K562 (cell line): ENCODE measurements at regions not wholly inside any gene's neighbourhood (a gene's known extent, or its start where the extent isn't known, plus 50 kb on each side); places are given as distances from the start of the nearest gene placed in this dataset.

Source experiments
- ATAC-seq: fragments of 200-7000 bp; cut with Tn5 transposase; 3 replicates; pipeline ENCODE4 v1.9.1; 2020; ENCODE audit warnings: moderate library complexity
- BruUV-seq: library from RNA; stranded (reverse); fragments of 400-500 nt; replicated peaks from 2 replicates; lab custom pipeline; 2021; lab: Mats Ljungman, UMichigan
- CTCF ChIA-PET: fragments of 300-600 bp; formaldehyde crosslinking; extraction: SDS; loops from one replicate; lab custom pipeline; 2021; ENCODE audit warnings: low intra/inter-chr PET ratio; lab: Yijun Ruan, JAX
- POLR2A ChIA-PET: fragments of 300-600, 350-650 bp; sonication (Branson Sonifier 250); formaldehyde crosslinking; extraction: SDS; loops from one replicate; lab custom pipeline; 2021; ENCODE audit warnings: antibody characterized with exemption, inconsistent platforms; lab: Yijun Ruan, JAX
- DNase-seq, 4 experiments: peaks; one replicate each; pipeline versions ENCODE4 v3.0.0 to v3.0.0-alpha.2; 2011 to 2018; ENCODE audit warnings: low spot score in 3 of 4, mixed read lengths in 3 of 4; ENCODE audit errors: extremely low read depth in 1 of 4
- FAIRE-seq: peaks from 2 replicates; lab custom pipeline; 2011; peaks lifted over from hg19 to GRCh38; lab: Jason Lieb, UNC
- H2AFZ ChIP-seq: 2 replicates; pipeline ENCODE4 v1.6.0; 2011; ENCODE audit warnings: low read depth, low read length, control low read depth, inconsistent platforms
- H3K27ac ChIP-seq: fragments of 200-600 bp; 3 replicates; pipeline ENCODE4 v1.8.0; 2011; ENCODE audit warnings: low read depth, mild to moderate bottlenecking, control low read depth, inconsistent platforms, low read length, moderate library complexity, mixed read lengths; ENCODE audit errors: extremely low read depth
- H3K27me3 ChIP-seq, 2 experiments: fragments of 300-600 bp in 1 of 2; 2 replicates in 1 of 2; 3 replicates in 1 of 2; pipeline versions ENCODE4 v1.6.0 to v1.8.0; 2011; ENCODE audit warnings: inconsistent platforms in 2 of 2, low read length in 2 of 2, mild to moderate bottlenecking in 1 of 2, mixed read lengths in 1 of 2, moderate library complexity in 1 of 2; ENCODE audit not compliant: control insufficient read depth in 2 of 2, insufficient read depth in 2 of 2
- H3K36me3 ChIP-seq: fragments of 300-600 bp; 3 replicates; pipeline ENCODE4 v1.8.0; 2011; ENCODE audit warnings: mild to moderate bottlenecking, low read length, inconsistent platforms; ENCODE audit not compliant: control insufficient read depth, insufficient read depth
- H3K4me1 ChIP-seq, 2 experiments: fragments of 200-600 bp in 1 of 2; replicated peaks in 1 of 2; 2 replicates in 1 of 2; 3 replicates in 1 of 2; pipeline versions ENCODE4 v1.5.1 to v1.8.0; 2011; ENCODE audit warnings: inconsistent platforms in 2 of 2, low read length in 2 of 2, mild to moderate bottlenecking in 1 of 2, mixed read lengths in 1 of 2, moderate library complexity in 1 of 2; ENCODE audit not compliant: control insufficient read depth in 2 of 2, insufficient read depth in 2 of 2
- H3K4me2 ChIP-seq: 2 replicates; pipeline ENCODE4 v1.6.1; 2011; ENCODE audit warnings: low read length, control low read depth, inconsistent platforms, mixed read lengths; ENCODE audit not compliant: insufficient read depth
- H3K4me3 ChIP-seq: fragments of 200-600 bp; sonication (generic), shearing (Covaris generic); 2 replicates; pipeline ENCODE4 v1.5.1; 2016; ENCODE audit warnings: control low read depth, inconsistent platforms
- H3K79me2 ChIP-seq: fragments of 200-600 bp; 3 replicates; pipeline ENCODE4 v1.8.0; 2011; ENCODE audit warnings: low read length, inconsistent platforms; ENCODE audit not compliant: control insufficient read depth, insufficient read depth
- H3K9ac ChIP-seq, 2 experiments: 2 replicates each; pipeline versions ENCODE4 v1.6.0 to v1.6.1; 2011; ENCODE audit warnings: low read depth in 2 of 2, low read length in 2 of 2, control low read depth in 1 of 2, inconsistent platforms in 1 of 2, mild to moderate bottlenecking in 1 of 2, mixed read lengths in 1 of 2; ENCODE audit not compliant: insufficient read depth in 1 of 2
- H3K9me1 ChIP-seq: one replicate; pipeline ENCODE4 v1.6.0; 2011; ENCODE audit warnings: inconsistent platforms, mild to moderate bottlenecking, low read length, moderate library complexity; ENCODE audit not compliant: control insufficient read depth, insufficient read depth
- H3K9me3 ChIP-seq: replicated peaks from 2 replicates; pipeline ENCODE4 v1.5.1; 2011; ENCODE audit warnings: low read depth, low read length, inconsistent platforms; ENCODE audit not compliant: control insufficient read depth, insufficient read depth
- H4K20me1 ChIP-seq: replicated peaks from 2 replicates; pipeline ENCODE4 v1.6.1; 2011; ENCODE audit warnings: low read length, inconsistent platforms, mixed read lengths; ENCODE audit not compliant: control insufficient read depth, insufficient read depth
- CHD1 ChIP-seq: fragments of 200-600 bp; sonication (generic); IDR thresholded peaks from one replicate; pipeline ENCODE4 v1.6.1; 2012; ENCODE audit warnings: mild to moderate bottlenecking, moderate library complexity, low read length, inconsistent platforms
- HNRNPK ChIP-seq: fragments of 200-400 bp; formaldehyde crosslinking; IDR thresholded peaks from one replicate; pipeline ENCODE4 v1.6.1; 2018; ENCODE audit warnings: mild to moderate bottlenecking, low read depth, low read length; ENCODE audit not compliant: poor library complexity, severe bottlenecking
- ILK ChIP-seq: fragments of 450-650 bp; IDR thresholded peaks from 2 replicates; pipeline ENCODE4 v1.6.1; 2016; ENCODE audit warnings: missing genetic modification characterization, low read depth, mild to moderate bottlenecking, missing compliant biosample characterization, moderate library complexity, borderline replicate concordance
- PML ChIP-seq: IDR thresholded peaks from 2 replicates; pipeline ENCODE4 v1.6.1; 2012; ENCODE audit warnings: low read length, inconsistent platforms
- POLR2A ChIP-seq: fragments of 450-650 bp; conservative IDR thresholded peaks from 2 replicates; pipeline ENCODE4 v1.6.1; 2016
- PPARD ChIP-seq: fragments of 250-450 bp; sonication (Bioruptor Pico); IDR thresholded peaks from 2 replicates; pipeline ENCODE4 v1.8.0; 2022; ENCODE audit warnings: inconsistent platforms, mild to moderate bottlenecking, moderate library complexity
- SP2 ChIP-seq: IDR thresholded peaks from 2 replicates; pipeline ENCODE4 v1.6.1; 2011; ENCODE audit warnings: mild to moderate bottlenecking, low read depth, low read length, moderate library complexity; ENCODE audit not compliant: poor library complexity, severe bottlenecking; ENCODE audit errors: extremely low read depth
- WGBS: fragments of 100-300 bp; shearing (Covaris generic); methylation state at CpG from one replicate; pipeline ENCODE4 v1.1.6; 2016; ENCODE audit warnings: low coverage, mixed read lengths; ENCODE audit not compliant: insufficient coverage; ENCODE audit errors: missing lambda C conversion rate; 5-methylcytosine and 5-hydroxymethylcytosine counted together
- in situ Hi-C: fragments of 300-500 bp; cut with MboI; formaldehyde crosslinking; loops from 4 replicates; pipeline ENCODE4 v1.15.0; 2018; ENCODE audit warnings: inconsistent platforms, mixed read lengths
- intact Hi-C: fragments of 100-400 bp; cut with micrococcal nuclease; formaldehyde crosslinking; loops from 2 replicates; pipeline ENCODE4 v1.14.2; 2022
- TF ChIP-seq, protein P1 (sequence below): sonication (generic); formaldehyde crosslinking; IDR thresholded peaks from 2 replicates; pipeline ENCODE4 v1.8.1; 2023; ENCODE audit warnings: mild to moderate bottlenecking, missing genetic modification reagents

DNA sequence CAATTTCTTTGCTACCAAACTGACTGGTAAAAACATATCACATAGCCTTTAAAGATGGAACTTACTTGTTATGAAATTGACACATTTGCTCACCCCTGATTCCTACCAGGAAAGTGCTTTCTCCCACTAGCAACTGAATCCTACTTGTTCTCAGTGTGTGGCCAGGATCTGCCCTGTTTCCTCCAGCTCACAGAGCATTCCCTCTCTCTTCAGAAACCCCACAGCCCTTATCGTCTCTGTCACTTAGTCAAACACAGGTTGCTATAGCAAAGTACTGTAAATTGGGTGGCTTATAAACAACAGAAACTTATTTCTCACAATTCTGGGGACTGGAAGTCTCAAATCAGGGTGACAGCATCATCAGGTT, 265.2 kb upstream of the BOD1L1 start:
- ATAC-seq (no peak), DNase-seq (no peak), FAIRE-seq (no peak)
- Histone ChIP-seq H3K9me1 (no peaks in the 10 kb centered on the region), H2AFZ (no peak overlapping the region), H3K4me1 (no peaks in the 10 kb centered on the region), H3K9ac (no peak overlapping the region), H3K27ac (no peak overlapping the region), H3K4me3 (no peak overlapping the region), H3K9me3 (no peaks in the 10 kb centered on the region), H3K79me2 (no peaks in the 10 kb centered on the region), H3K27me3 (no peaks in the 10 kb centered on the region), H3K36me3 (no peaks in the 10 kb centered on the region), H4K20me1 (no peaks in the 10 kb centered on the region), H3K4me2 (no peak overlapping the region)
- in situ Hi-C loops (no loop called here), intact Hi-C loops (no loop called here)
- POLR2A ChIA-PET, result no interaction called here
- BruUV-seq, result no TSS peak
- CTCF ChIA-PET, result no interaction called here
- no peak for TF ChIP-seq PML
- TF ChIP-seq HNRNPK, result no peak
- no peak for TF ChIP-seq ILK (tag)
- no peak for TF ChIP-seq POLR2A
- TF ChIP-seq, protein P1, sequence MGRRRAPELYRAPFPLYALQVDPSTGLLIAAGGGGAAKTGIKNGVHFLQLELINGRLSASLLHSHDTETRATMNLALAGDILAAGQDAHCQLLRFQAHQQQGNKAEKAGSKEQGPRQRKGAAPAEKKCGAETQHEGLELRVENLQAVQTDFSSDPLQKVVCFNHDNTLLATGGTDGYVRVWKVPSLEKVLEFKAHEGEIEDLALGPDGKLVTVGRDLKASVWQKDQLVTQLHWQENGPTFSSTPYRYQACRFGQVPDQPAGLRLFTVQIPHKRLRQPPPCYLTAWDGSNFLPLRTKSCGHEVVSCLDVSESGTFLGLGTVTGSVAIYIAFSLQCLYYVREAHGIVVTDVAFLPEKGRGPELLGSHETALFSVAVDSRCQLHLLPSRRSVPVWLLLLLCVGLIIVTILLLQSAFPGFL (CRISPR knock-in tag), result no peak
- no peak for TF ChIP-seq CHD1
- TF ChIP-seq PPARD (CRISPR knock-in tag), result no peak
- no peak for TF ChIP-seq SP2
- 0% methylated on average over 1 of the region's 1 CpG for WGBS
